K562 (cell line): ENCODE measurements at regions not wholly inside any gene's neighbourhood (a gene's known extent, or its start where the extent isn't known, plus 50 kb on each side); places are given as distances from the start of the nearest gene placed in this dataset.

Source experiments
- ATAC-seq: fragments of 200-7000 bp; cut with Tn5 transposase; 3 replicates; pipeline ENCODE4 v1.9.1; 2020; ENCODE audit warnings: moderate library complexity
- BruUV-seq: library from RNA; stranded (reverse); fragments of 400-500 nt; replicated peaks from 2 replicates; lab custom pipeline; 2021; lab: Mats Ljungman, UMichigan
- CTCF ChIA-PET: fragments of 300-600 bp; formaldehyde crosslinking; extraction: SDS; loops from one replicate; lab custom pipeline; 2021; ENCODE audit warnings: low intra/inter-chr PET ratio; lab: Yijun Ruan, JAX
- POLR2A ChIA-PET: fragments of 300-600, 350-650 bp; sonication (Branson Sonifier 250); formaldehyde crosslinking; extraction: SDS; loops from one replicate; lab custom pipeline; 2021; ENCODE audit warnings: antibody characterized with exemption, inconsistent platforms; lab: Yijun Ruan, JAX
- DNase-seq, 4 experiments: peaks; one replicate each; pipeline versions ENCODE4 v3.0.0 to v3.0.0-alpha.2; 2011 to 2018; ENCODE audit warnings: low spot score in 3 of 4, mixed read lengths in 3 of 4; ENCODE audit errors: extremely low read depth in 1 of 4
- FAIRE-seq: peaks from 2 replicates; lab custom pipeline; 2011; peaks lifted over from hg19 to GRCh38; lab: Jason Lieb, UNC
- H2AFZ ChIP-seq: 2 replicates; pipeline ENCODE4 v1.6.0; 2011; ENCODE audit warnings: low read depth, low read length, control low read depth, inconsistent platforms
- H3K27ac ChIP-seq: fragments of 200-600 bp; 3 replicates; pipeline ENCODE4 v1.8.0; 2011; ENCODE audit warnings: low read depth, mild to moderate bottlenecking, control low read depth, inconsistent platforms, low read length, moderate library complexity, mixed read lengths; ENCODE audit errors: extremely low read depth
- H3K27me3 ChIP-seq, 2 experiments: fragments of 300-600 bp in 1 of 2; 2 replicates in 1 of 2; 3 replicates in 1 of 2; pipeline versions ENCODE4 v1.6.0 to v1.8.0; 2011; ENCODE audit warnings: inconsistent platforms in 2 of 2, low read length in 2 of 2, mild to moderate bottlenecking in 1 of 2, mixed read lengths in 1 of 2, moderate library complexity in 1 of 2; ENCODE audit not compliant: control insufficient read depth in 2 of 2, insufficient read depth in 2 of 2
- H3K36me3 ChIP-seq: fragments of 300-600 bp; 3 replicates; pipeline ENCODE4 v1.8.0; 2011; ENCODE audit warnings: mild to moderate bottlenecking, low read length, inconsistent platforms; ENCODE audit not compliant: control insufficient read depth, insufficient read depth
- H3K4me1 ChIP-seq, 2 experiments: fragments of 200-600 bp in 1 of 2; replicated peaks in 1 of 2; 2 replicates in 1 of 2; 3 replicates in 1 of 2; pipeline versions ENCODE4 v1.5.1 to v1.8.0; 2011; ENCODE audit warnings: inconsistent platforms in 2 of 2, low read length in 2 of 2, mild to moderate bottlenecking in 1 of 2, mixed read lengths in 1 of 2, moderate library complexity in 1 of 2; ENCODE audit not compliant: control insufficient read depth in 2 of 2, insufficient read depth in 2 of 2
- H3K4me2 ChIP-seq: 2 replicates; pipeline ENCODE4 v1.6.1; 2011; ENCODE audit warnings: low read length, control low read depth, inconsistent platforms, mixed read lengths; ENCODE audit not compliant: insufficient read depth
- H3K4me3 ChIP-seq: fragments of 200-600 bp; sonication (generic), shearing (Covaris generic); 2 replicates; pipeline ENCODE4 v1.5.1; 2016; ENCODE audit warnings: control low read depth, inconsistent platforms
- H3K79me2 ChIP-seq: fragments of 200-600 bp; 3 replicates; pipeline ENCODE4 v1.8.0; 2011; ENCODE audit warnings: low read length, inconsistent platforms; ENCODE audit not compliant: control insufficient read depth, insufficient read depth
- H3K9ac ChIP-seq, 2 experiments: 2 replicates each; pipeline versions ENCODE4 v1.6.0 to v1.6.1; 2011; ENCODE audit warnings: low read depth in 2 of 2, low read length in 2 of 2, control low read depth in 1 of 2, inconsistent platforms in 1 of 2, mild to moderate bottlenecking in 1 of 2, mixed read lengths in 1 of 2; ENCODE audit not compliant: insufficient read depth in 1 of 2
- H3K9me1 ChIP-seq: one replicate; pipeline ENCODE4 v1.6.0; 2011; ENCODE audit warnings: inconsistent platforms, mild to moderate bottlenecking, low read length, moderate library complexity; ENCODE audit not compliant: control insufficient read depth, insufficient read depth
- H3K9me3 ChIP-seq: replicated peaks from 2 replicates; pipeline ENCODE4 v1.5.1; 2011; ENCODE audit warnings: low read depth, low read length, inconsistent platforms; ENCODE audit not compliant: control insufficient read depth, insufficient read depth
- H4K20me1 ChIP-seq: replicated peaks from 2 replicates; pipeline ENCODE4 v1.6.1; 2011; ENCODE audit warnings: low read length, inconsistent platforms, mixed read lengths; ENCODE audit not compliant: control insufficient read depth, insufficient read depth
- CC2D1A ChIP-seq: fragments of 450-650 bp; IDR thresholded peaks from 2 replicates; pipeline ENCODE4 v1.6.1; 2017; ENCODE audit warnings: mild to moderate bottlenecking
- DPF2 ChIP-seq: fragments of 450-650 bp; IDR thresholded peaks from 2 replicates; pipeline ENCODE4 v1.6.1; 2016
- NR2F6 ChIP-seq: fragments of 450-650 bp; formaldehyde crosslinking; IDR thresholded peaks from 2 replicates; pipeline ENCODE4 v1.4.0; 2020; ENCODE audit warnings: mild to moderate bottlenecking
- RFX1 ChIP-seq: fragments of 450-650 bp; IDR thresholded peaks from 2 replicates; pipeline ENCODE4 v1.6.1; 2016; ENCODE audit warnings: mild to moderate bottlenecking, moderate library complexity
- TEAD2 ChIP-seq: fragments of 450-650 bp; IDR thresholded peaks from 2 replicates; pipeline ENCODE4 v1.6.1; 2016; ENCODE audit warnings: missing genetic modification characterization, control low read depth, missing compliant biosample characterization
- ZC3H8 ChIP-seq: fragments of 450-650 bp; IDR thresholded peaks from 2 replicates; pipeline ENCODE4 v1.6.1; 2017
- ZNF398 ChIP-seq: fragments of 250-450 bp; sonication (Bioruptor Pico); IDR thresholded peaks from 2 replicates; pipeline ENCODE4 v1.8.0; 2021; ENCODE audit warnings: moderate library complexity, mild to moderate bottlenecking, inconsistent platforms
- ZNF407 ChIP-seq: fragments of 450-650 bp; IDR thresholded peaks from 2 replicates; pipeline ENCODE4 v1.6.1; 2016; ENCODE audit warnings: low read depth
- ZNF449 ChIP-seq: fragments of 250-450 bp; sonication (Bioruptor Pico); IDR thresholded peaks from 2 replicates; pipeline ENCODE4 v1.8.0; 2022; ENCODE audit warnings: moderate library complexity, mild to moderate bottlenecking, inconsistent platforms
- ZNF551 ChIP-seq: fragments of 250-450 bp; sonication (Bioruptor Pico); IDR thresholded peaks from 2 replicates; pipeline ENCODE4 v1.5.0; 2021; ENCODE audit warnings: mild to moderate bottlenecking, moderate library complexity
- ZNF584 ChIP-seq: fragments of 200-800 bp; sonication (Bioruptor generic); IDR thresholded peaks from 2 replicates; pipeline ENCODE4 v1.6.1; 2016; ENCODE audit warnings: low read depth, mild to moderate bottlenecking, missing genetic modification characterization, missing compliant biosample characterization
- ZNF586 ChIP-seq: fragments of 450-650 bp; formaldehyde crosslinking; conservative IDR thresholded peaks from 2 replicates; pipeline ENCODE4 v1.4.0; 2020; ENCODE audit warnings: mild to moderate bottlenecking, moderate library complexity
- WGBS: fragments of 100-300 bp; shearing (Covaris generic); methylation state at CpG from one replicate; pipeline ENCODE4 v1.1.6; 2016; ENCODE audit warnings: low coverage, mixed read lengths; ENCODE audit not compliant: insufficient coverage; ENCODE audit errors: missing lambda C conversion rate; 5-methylcytosine and 5-hydroxymethylcytosine counted together
- in situ Hi-C: fragments of 300-500 bp; cut with MboI; formaldehyde crosslinking; loops from 4 replicates; pipeline ENCODE4 v1.15.0; 2018; ENCODE audit warnings: inconsistent platforms, mixed read lengths
- intact Hi-C: fragments of 100-400 bp; cut with micrococcal nuclease; formaldehyde crosslinking; loops from 2 replicates; pipeline ENCODE4 v1.14.2; 2022

GRCh38 chr2:153091344-153091743, 372.9 kb downstream of the ARL6IP6 start (continued):
- no peak for TF ChIP-seq ZNF407
- TF ChIP-seq ZNF551: no peak
- TF ChIP-seq RFX1: no peak

- Histone ChIP-seq H3K36me3 (no peaks in the 10 kb centered on the region), H3K9me1 (no peaks in the 10 kb centered on the region), H3K4me2 (no peak overlapping the region), H3K4me1 (no peaks in the 10 kb centered on the region), H4K20me1 (no peaks in the 10 kb centered on the region), H3K79me2 (no peaks in the 10 kb centered on the region), H2AFZ (no peak overlapping the region), H3K4me3 (no peak overlapping the region), H3K27me3 (no peaks in the 10 kb centered on the region), H3K9ac (no peak overlapping the region), H3K9me3 (no peaks in the 10 kb centered on the region), H3K27ac (no peak overlapping the region)
- no TSS peak for BruUV-seq
- 0% methylated on average over 1 of the region's 1 CpG for WGBS
- intact Hi-C loops: no loop called here
- no peak for FAIRE-seq
- no peak for ATAC-seq
- DNase-seq: no peak
- POLR2A ChIA-PET: no interaction called here
- CTCF ChIA-PET: no interaction called here
- in situ Hi-C loops: no loop called here
- TF ChIP-seq ZNF586 (CRISPR knock-in tag): no peak
- no peak for TF ChIP-seq CC2D1A
- TF ChIP-seq DPF2: no peak
- no peak for TF ChIP-seq NR2F6 (CRISPR knock-in tag)
- TF ChIP-seq ZNF449: no peak
- no peak for TF ChIP-seq TEAD2 (tag)
- no peak for TF ChIP-seq ZNF584 (CRISPR knock-in tag)
- TF ChIP-seq ZNF398 (CRISPR knock-in tag): no peak
- TF ChIP-seq ZC3H8: no peak
Measured at GRCh38 chr2:153079315-153079714, 360.9 kb downstream of the ARL6IP6 start.
